ENCODE measurements at regions not wholly inside any gene's neighbourhood (a gene's known extent, or its start where the extent isn't known, plus 50 kb on each side); places are given as distances from the start of the nearest gene placed in this dataset.

DNA sequence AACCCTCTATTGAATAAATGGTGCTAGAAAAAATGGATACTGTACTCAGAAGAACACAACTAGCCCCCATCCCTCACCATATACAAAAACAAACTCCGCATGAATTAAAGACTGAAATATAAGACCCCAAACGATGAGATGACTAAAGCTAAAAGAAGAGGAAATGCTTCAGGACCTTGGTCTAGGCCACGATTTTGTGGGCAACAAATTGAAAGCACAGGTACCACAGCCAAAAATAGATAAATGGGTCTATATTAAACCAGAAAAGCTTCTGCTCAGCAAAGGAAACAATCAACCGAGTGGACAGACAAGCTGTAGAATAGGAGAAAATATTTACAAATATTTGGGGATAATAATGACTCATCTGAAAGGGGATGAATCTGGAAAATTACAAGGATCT is 86.4 kb upstream of the DHRSX start:
- TF ChIP-seq, protein P1, sequence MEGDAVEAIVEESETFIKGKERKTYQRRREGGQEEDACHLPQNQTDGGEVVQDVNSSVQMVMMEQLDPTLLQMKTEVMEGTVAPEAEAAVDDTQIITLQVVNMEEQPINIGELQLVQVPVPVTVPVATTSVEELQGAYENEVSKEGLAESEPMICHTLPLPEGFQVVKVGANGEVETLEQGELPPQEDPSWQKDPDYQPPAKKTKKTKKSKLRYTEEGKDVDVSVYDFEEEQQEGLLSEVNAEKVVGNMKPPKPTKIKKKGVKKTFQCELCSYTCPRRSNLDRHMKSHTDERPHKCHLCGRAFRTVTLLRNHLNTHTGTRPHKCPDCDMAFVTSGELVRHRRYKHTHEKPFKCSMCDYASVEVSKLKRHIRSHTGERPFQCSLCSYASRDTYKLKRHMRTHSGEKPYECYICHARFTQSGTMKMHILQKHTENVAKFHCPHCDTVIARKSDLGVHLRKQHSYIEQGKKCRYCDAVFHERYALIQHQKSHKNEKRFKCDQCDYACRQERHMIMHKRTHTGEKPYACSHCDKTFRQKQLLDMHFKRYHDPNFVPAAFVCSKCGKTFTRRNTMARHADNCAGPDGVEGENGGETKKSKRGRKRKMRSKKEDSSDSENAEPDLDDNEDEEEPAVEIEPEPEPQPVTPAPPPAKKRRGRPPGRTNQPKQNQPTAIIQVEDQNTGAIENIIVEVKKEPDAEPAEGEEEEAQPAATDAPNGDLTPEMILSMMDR (IDR thresholded peaks at IDR 0.05; ENCODE audit: poor library complexity, severe bottlenecking), result no peak
- TF ChIP-seq EP300 (conservative IDR thresholded peaks at IDR 0.05; ENCODE audit: poor library complexity, severe bottlenecking), result no peak
- TF ChIP-seq SMC3 (conservative IDR thresholded peaks at IDR 0.05; ENCODE audit: poor library complexity), result no peak
